PC-9 (cell line): ENCODE measurements at regions not wholly inside any gene's neighbourhood (a gene's known extent, or its start where the extent isn't known, plus 50 kb on each side); places are given as distances from the start of the nearest gene placed in this dataset.

Experiments used
- BruUV-seq: library from RNA; stranded (reverse); fragments of 400-500 nt; replicated peaks from 2 replicates; lab custom pipeline; 2021; lab: Mats Ljungman, UMichigan
- CTCF ChIA-PET: fragments of 300-600 bp; sonication (Branson Sonifier 250); formaldehyde crosslinking; loops from one replicate; lab custom pipeline; 2022; ENCODE audit warnings: antibody characterized with exemption; lab: Charles Lee
- POLR2A ChIA-PET: fragments of 300-600 bp; sonication (Branson Sonifier 250); formaldehyde crosslinking; loops from one replicate; lab custom pipeline; 2022; ENCODE audit warnings: antibody characterized with exemption; ENCODE audit not compliant: unreplicated experiment; lab: Charles Lee
- DNase-seq, 2 experiments: peaks; one replicate each; pipeline versions ENCODE4 v3.0.0 to v3.0.0-alpha.2; 2015 to 2022; ENCODE audit warnings: mixed read lengths in 1 of 2
- H2AFZ ChIP-seq: fragments of 200-600 bp; sonication (generic); 2 replicates; pipeline ENCODE4 v1.8.1; 2017; ENCODE audit warnings: antibody characterized with exemption
- H3F3A ChIP-seq: fragments of 200-600 bp; sonication (generic); 2 replicates; pipeline ENCODE4 v1.8.1; 2017; ENCODE audit warnings: antibody characterized with exemption, mild to moderate bottlenecking, low read depth; ENCODE audit not compliant: insufficient read depth
- H3K27ac ChIP-seq: fragments of 200-600 bp; sonication (generic); 2 replicates; pipeline ENCODE4 v1.6.1; 2016; ENCODE audit warnings: mixed run types
- H3K27me3 ChIP-seq: fragments of 200-600 bp; sonication (generic); 2 replicates; pipeline ENCODE4 v1.6.1; 2016; ENCODE audit warnings: low read depth, mixed run types; ENCODE audit not compliant: insufficient read depth
- H3K36me3 ChIP-seq: fragments of 200-600 bp; sonication (generic); 2 replicates; pipeline ENCODE4 v1.6.1; 2016; ENCODE audit warnings: low read depth, mixed run types
- H3K4me1 ChIP-seq: fragments of 200-600 bp; sonication (generic); replicated peaks from 2 replicates; pipeline ENCODE4 v1.6.1; 2016; ENCODE audit warnings: mixed run types; ENCODE audit not compliant: insufficient read depth
- H3K4me2 ChIP-seq: fragments of 200-600 bp; sonication (generic); 2 replicates; pipeline ENCODE4 v1.6.1; 2017; ENCODE audit warnings: mixed run types
- H3K4me3 ChIP-seq: fragments of 200-600 bp; sonication (generic); 2 replicates; pipeline ENCODE4 v1.6.1; 2016; ENCODE audit warnings: mixed run types
- H3K79me2 ChIP-seq: fragments of 200-600 bp; sonication (generic); 2 replicates; pipeline ENCODE4 v1.6.1; 2017; ENCODE audit warnings: low read depth, mixed run types
- H3K9me2 ChIP-seq: fragments of 200-600 bp; sonication (generic); 2 replicates; pipeline ENCODE4 v1.8.1; 2017; ENCODE audit warnings: mild to moderate bottlenecking; ENCODE audit not compliant: insufficient read depth
- H3K9me3 ChIP-seq: fragments of 200-600 bp; sonication (generic); 2 replicates; pipeline ENCODE4 v1.8.1; 2016; ENCODE audit warnings: low read depth; ENCODE audit not compliant: insufficient read depth
- H4K20me1 ChIP-seq: fragments of 200-600 bp; sonication (generic); 2 replicates; pipeline ENCODE4 v1.8.1; 2017; ENCODE audit not compliant: insufficient read depth
- CTCF ChIP-seq: fragments of 200-600 bp; sonication (generic); conservative IDR thresholded peaks from 2 replicates; pipeline ENCODE4 v1.6.1; 2017; ENCODE audit warnings: mixed run types, antibody characterized with exemption, mild to moderate bottlenecking, moderate library complexity
- EZH2 ChIP-seq: fragments of 200-600 bp; sonication (generic); IDR thresholded peaks from 2 replicates; pipeline ENCODE4 v1.8.0; 2017; ENCODE audit warnings: antibody characterized with exemption, low read depth
- intact Hi-C: fragments of 100-400 bp; cut with micrococcal nuclease; formaldehyde crosslinking; loops from one replicate; pipeline ENCODE4 v1.10.0; 2022; ENCODE audit not compliant: unreplicated experiment

DNA sequence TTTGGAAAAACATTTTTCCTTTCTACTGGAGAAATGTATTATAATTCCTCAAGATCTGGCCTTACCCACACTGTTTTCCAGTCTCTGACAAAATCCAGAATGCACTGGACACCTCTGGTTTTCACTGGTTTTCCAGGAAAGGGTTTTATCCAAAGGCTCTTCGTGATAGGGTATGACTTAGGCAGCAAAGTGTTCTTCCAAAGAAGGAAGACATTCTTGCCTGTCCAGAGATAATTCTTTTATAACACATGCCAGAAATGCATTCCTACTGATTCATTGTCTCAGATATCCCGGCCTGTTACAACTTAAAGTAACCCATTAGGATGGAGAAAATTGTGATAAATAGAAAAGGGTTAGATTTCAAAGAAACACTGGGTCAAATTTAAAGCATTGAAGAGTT is 2343.1 kb downstream of the PCDH7 start:
- POLR2A ChIA-PET: no interaction called here

DNA sequence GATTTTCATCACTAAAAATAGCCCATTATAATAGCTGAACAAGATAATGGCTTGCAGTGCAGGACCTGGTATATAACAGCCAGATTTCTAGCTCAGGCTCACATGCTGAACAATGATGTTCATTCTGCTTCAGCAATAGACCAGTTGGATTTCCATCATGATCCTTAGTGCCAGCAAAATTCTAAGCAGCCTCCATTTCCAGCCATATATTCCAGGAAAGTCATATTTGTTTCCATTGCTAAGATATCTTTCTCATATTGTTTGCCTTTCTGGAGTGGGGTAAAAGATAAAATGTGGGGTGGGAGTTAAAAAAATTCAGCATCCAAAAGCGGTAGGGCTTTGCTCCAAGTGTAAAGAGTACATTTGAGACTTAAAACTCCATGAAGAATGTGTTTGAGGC is 2344.1 kb downstream of the PCDH7 start:
- no TSS peak for BruUV-seq
- H3K36me3 ChIP-seq: no peaks in the 10 kb centered on the region
- no peak overlapping the region for H3K4me3 ChIP-seq
- no peaks in the 10 kb centered on the region for H3K4me1 ChIP-seq
- DNase-seq: no peak
- intact Hi-C loops: no loop called here
- H3K27me3 ChIP-seq: no peaks in the 10 kb centered on the region
- H3K27ac ChIP-seq: no peak overlapping the region
- no peak overlapping the region for H3K4me2 ChIP-seq
- no peak overlapping the region for H2AFZ ChIP-seq
- CTCF ChIA-PET: no interaction called here
- no peaks in the 10 kb centered on the region for H3K79me2 ChIP-seq
- POLR2A ChIA-PET: no interaction called here
- TF ChIP-seq CTCF: no peak
- TF ChIP-seq EZH2: no peak
- H3K9me2 ChIP-seq: no peaks in the 10 kb centered on the region
- H4K20me1 ChIP-seq: no peaks in the 10 kb centered on the region; the same call in 1 of the 2 replicates
- H3K9me3 ChIP-seq: no peaks in the 10 kb centered on the region
- no peaks in the 10 kb centered on the region for H3F3A ChIP-seq

More for the DNA sequence above, 2343.1 kb downstream of the PCDH7 start:
- no peaks in the 10 kb centered on the region for H3K27me3 ChIP-seq
- CTCF ChIA-PET: no interaction called here
- H3K4me1 ChIP-seq: no peaks in the 10 kb centered on the region
- no peak overlapping the region for H2AFZ ChIP-seq
- H3K27ac ChIP-seq: no peak overlapping the region
- H4K20me1 ChIP-seq: no peaks in the 10 kb centered on the region; the same call in 1 of the 2 replicates
- no TSS peak for BruUV-seq
- H3K9me2 ChIP-seq: no peaks in the 10 kb centered on the region
- no peaks in the 10 kb centered on the region for H3K9me3 ChIP-seq
- intact Hi-C loops: no loop called here
- no peaks in the 10 kb centered on the region for H3K36me3 ChIP-seq
- no peak for TF ChIP-seq CTCF
- TF ChIP-seq EZH2: no peak
- H3K79me2 ChIP-seq: no peaks in the 10 kb centered on the region
- H3K4me3 ChIP-seq: no peak overlapping the region
- no peaks in the 10 kb centered on the region for H3F3A ChIP-seq
- no peak overlapping the region for H3K4me2 ChIP-seq
- DNase-seq: no peak

DNA sequence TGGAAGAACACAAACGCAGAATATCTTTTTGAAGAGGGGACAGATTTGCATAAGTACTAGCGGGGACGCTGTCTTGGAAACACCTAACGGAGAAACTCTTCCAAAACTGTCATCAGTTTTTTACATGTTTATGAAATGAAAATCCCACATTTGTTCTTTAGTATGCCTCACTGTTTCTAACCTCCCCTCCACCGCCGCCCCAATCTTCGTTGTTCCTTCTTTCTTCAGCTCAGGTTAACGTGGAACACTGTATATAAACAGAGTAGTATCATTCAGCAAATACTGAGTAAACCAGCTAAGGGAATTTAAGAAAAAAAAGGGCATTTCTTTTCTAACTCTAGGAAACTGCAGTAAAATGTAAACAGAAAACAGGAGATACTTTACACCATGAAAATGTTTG is 2345.6 kb downstream of the PCDH7 start:
- H3K36me3 ChIP-seq: no peaks in the 10 kb centered on the region
- no peaks in the 10 kb centered on the region for H3K4me1 ChIP-seq
- 0 out of 2 replicates have a peak overlapping the region, but pooled peaks have one; percentile 15 for H2AFZ ChIP-seq
- H3K27ac ChIP-seq: no peak overlapping the region
- no peaks in the 10 kb centered on the region for H3F3A ChIP-seq
- no TSS peak for BruUV-seq
- intact Hi-C loops: no loop called here
- POLR2A ChIA-PET: no interaction called here
- no peaks in the 10 kb centered on the region for H3K27me3 ChIP-seq
- TF ChIP-seq EZH2: no peak
- no peak for TF ChIP-seq CTCF
- no peaks in the 10 kb centered on the region for H3K79me2 ChIP-seq
- DNase-seq: no peak
- no peak overlapping the region for H3K4me3 ChIP-seq
- H3K9me3 ChIP-seq: no peaks in the 10 kb centered on the region
- H3K4me2 ChIP-seq: no peak overlapping the region
- H4K20me1 ChIP-seq: no peaks in the 10 kb centered on the region; the same call in 1 of the 2 replicates
- CTCF ChIA-PET: no interaction called here
- no peaks in the 10 kb centered on the region for H3K9me2 ChIP-seq
